Progenitor cell of endocrine pancreas (in vitro differentiated cells): ENCODE measurements at regions not wholly inside any gene's neighbourhood (a gene's known extent, or its start where the extent isn't known, plus 50 kb on each side); places are given as distances from the start of the nearest gene placed in this dataset.

Source experiments
- DNase-seq: peaks from one replicate; pipeline ENCODE4 v3.0.0; 2021; ENCODE audit warnings: low spot score; ENCODE audit not compliant: unreplicated experiment
- H3K27ac Mint-ChIP-seq: 2 replicates; pipeline ENCODE4 v1.8.0; 2021; ENCODE audit warnings: mild to moderate bottlenecking, moderate library complexity, mixed read lengths
- H3K27me3 Mint-ChIP-seq: 2 replicates; pipeline ENCODE4 v1.8.0; 2021; ENCODE audit warnings: mixed read lengths
- H3K36me3 Mint-ChIP-seq: 2 replicates; pipeline ENCODE4 v1.8.0; 2022; ENCODE audit warnings: mixed read lengths; ENCODE audit not compliant: insufficient read depth
- H3K4me1 Mint-ChIP-seq: 2 replicates; pipeline ENCODE4 v1.8.0; 2021; ENCODE audit warnings: low read depth, mixed read lengths
- H3K4me3 Mint-ChIP-seq: 2 replicates; pipeline ENCODE4 v1.8.0; 2021; ENCODE audit warnings: low read depth, mild to moderate bottlenecking, moderate library complexity, mixed read lengths
- H3K9me3 Mint-ChIP-seq: 2 replicates; pipeline ENCODE4 v1.8.0; 2021; ENCODE audit warnings: low read depth, mixed read lengths
- TF ChIP-seq, protein P1 (sequence below): fragments of 200-600 bp; sonication (generic); IDR thresholded peaks from one replicate; pipeline ENCODE4 v1.5.0; 2021; ENCODE audit warnings: antibody characterized with exemption, mild to moderate bottlenecking; ENCODE audit not compliant: unreplicated experiment

- Mint-ChIP-seq H3K4me1 (no peaks in the 10 kb centered on the region), H3K36me3 (no peaks in the 10 kb centered on the region), H3K4me3 (no peak overlapping the region), H3K27ac (no peak overlapping the region), H3K27me3 (peaks cover 34% of the 10 kb centered on the region), H3K9me3 (no peaks in the 10 kb centered on the region)
- no peak for DNase-seq
- TF ChIP-seq, protein P1, sequence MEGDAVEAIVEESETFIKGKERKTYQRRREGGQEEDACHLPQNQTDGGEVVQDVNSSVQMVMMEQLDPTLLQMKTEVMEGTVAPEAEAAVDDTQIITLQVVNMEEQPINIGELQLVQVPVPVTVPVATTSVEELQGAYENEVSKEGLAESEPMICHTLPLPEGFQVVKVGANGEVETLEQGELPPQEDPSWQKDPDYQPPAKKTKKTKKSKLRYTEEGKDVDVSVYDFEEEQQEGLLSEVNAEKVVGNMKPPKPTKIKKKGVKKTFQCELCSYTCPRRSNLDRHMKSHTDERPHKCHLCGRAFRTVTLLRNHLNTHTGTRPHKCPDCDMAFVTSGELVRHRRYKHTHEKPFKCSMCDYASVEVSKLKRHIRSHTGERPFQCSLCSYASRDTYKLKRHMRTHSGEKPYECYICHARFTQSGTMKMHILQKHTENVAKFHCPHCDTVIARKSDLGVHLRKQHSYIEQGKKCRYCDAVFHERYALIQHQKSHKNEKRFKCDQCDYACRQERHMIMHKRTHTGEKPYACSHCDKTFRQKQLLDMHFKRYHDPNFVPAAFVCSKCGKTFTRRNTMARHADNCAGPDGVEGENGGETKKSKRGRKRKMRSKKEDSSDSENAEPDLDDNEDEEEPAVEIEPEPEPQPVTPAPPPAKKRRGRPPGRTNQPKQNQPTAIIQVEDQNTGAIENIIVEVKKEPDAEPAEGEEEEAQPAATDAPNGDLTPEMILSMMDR, result no peak
Observed at GRCh38 chr12:118649765-118650585, 273.6 kb downstream of the SUDS3 start.

GRCh38 chr12:118650586-118650960 is 274.2 kb downstream of the SUDS3 start:
- peaks cover 34% of the 10 kb centered on the region for H3K27me3 Mint-ChIP-seq
- no peaks in the 10 kb centered on the region for H3K36me3 Mint-ChIP-seq
- no peak for DNase-seq
- no peak overlapping the region for H3K27ac Mint-ChIP-seq
- H3K4me3 Mint-ChIP-seq, result no peak overlapping the region
- H3K9me3 Mint-ChIP-seq, result no peaks in the 10 kb centered on the region
- no peaks in the 10 kb centered on the region for H3K4me1 Mint-ChIP-seq
- TF ChIP-seq, protein P1, result no peak

DNA sequence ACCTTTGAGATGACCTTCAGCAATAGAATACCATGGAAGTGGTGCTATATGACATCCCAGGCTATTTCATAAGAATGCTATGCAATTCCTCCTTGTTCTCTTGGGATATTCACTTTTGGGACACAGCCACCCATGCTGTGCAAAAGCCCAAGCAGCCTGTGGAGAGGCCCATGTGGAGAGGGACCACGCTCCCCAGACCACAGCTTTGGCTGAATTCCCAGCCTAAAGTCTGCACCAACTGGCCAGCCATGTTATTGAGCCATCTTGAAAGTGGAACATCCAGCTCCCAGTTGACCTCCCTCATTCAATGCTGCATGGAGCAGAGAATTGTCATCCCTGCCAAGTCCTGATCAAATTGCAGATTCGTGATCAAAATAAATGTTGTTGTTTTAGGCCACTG is 275.1 kb downstream of the SUDS3 start:
- Mint-ChIP-seq H3K36me3 (no peaks in the 10 kb centered on the region), H3K4me3 (no peak overlapping the region), H3K9me3 (no peaks in the 10 kb centered on the region), H3K27me3 (peaks cover 34% of the 10 kb centered on the region), H3K27ac (no peak overlapping the region), H3K4me1 (no peaks in the 10 kb centered on the region)
- TF ChIP-seq, protein P1, result no peak
- DNase-seq, result no peak

DNA sequence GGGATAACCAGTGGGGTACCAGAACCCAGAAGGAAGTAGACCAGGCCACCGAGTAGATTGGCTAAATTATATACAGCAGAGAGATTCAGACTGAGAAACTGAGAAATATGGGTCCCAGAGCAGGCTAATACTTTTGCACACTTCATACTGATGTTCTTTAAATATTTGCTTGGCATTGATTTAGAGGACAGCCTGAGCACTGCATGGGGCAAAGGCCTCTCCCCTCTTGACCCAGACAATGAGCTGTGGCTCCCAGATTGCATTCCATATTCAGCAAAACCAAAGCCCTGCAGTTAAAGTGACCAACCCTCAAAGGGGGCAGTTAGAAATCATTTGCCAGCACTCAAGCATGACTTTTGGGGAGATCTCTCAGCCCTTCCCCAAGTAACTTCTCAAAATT is 279.2 kb downstream of the SUDS3 start:
- H3K4me3 Mint-ChIP-seq, result no peak overlapping the region
- H3K9me3 Mint-ChIP-seq, result peaks cover 5% of the 10 kb centered on the region
- peaks cover 8% of the 10 kb centered on the region for H3K27me3 Mint-ChIP-seq
- no peak overlapping the region for H3K27ac Mint-ChIP-seq
- no peaks in the 10 kb centered on the region for H3K36me3 Mint-ChIP-seq
- no peak for DNase-seq
- TF ChIP-seq, protein P1, result no peak
- no peaks in the 10 kb centered on the region for H3K4me1 Mint-ChIP-seq

- peaks cover 3% of the 10 kb centered on the region for H3K9me3 Mint-ChIP-seq
- TF ChIP-seq, protein P1, result no peak
- H3K4me1 Mint-ChIP-seq, result peaks cover 3% of the 10 kb centered on the region
- H3K36me3 Mint-ChIP-seq, result no peaks in the 10 kb centered on the region
- H3K27me3 Mint-ChIP-seq, result peaks cover 5% of the 10 kb centered on the region
- H3K27ac Mint-ChIP-seq, result no peak overlapping the region
- H3K4me3 Mint-ChIP-seq, result no peak overlapping the region
- DNase-seq, result no peak
Observed at GRCh38 chr12:118680356-118680963, 300.9 kb upstream of the SRRM4 start.
